Activated B cell treated with CpG ODN at 0.5 μM for 24 hours (primary cell): ENCODE measurements at regions not wholly inside any gene's neighbourhood (a gene's known extent, or its start where the extent isn't known, plus 50 kb on each side); places are given as distances from the start of the nearest gene placed in this dataset.

Experiments used
- ATAC-seq: fragments of 200-7000 bp; cut with Tn5 transposase; one replicate; pipeline ENCODE4 v1.10.0; 2021; ENCODE audit warnings: low read depth, mild to moderate bottlenecking, moderate library complexity
- CTCF ChIA-PET: fragments of 350-600 bp; sonication (Branson Sonifier 250); formaldehyde crosslinking; loops from one replicate; lab custom pipeline; 2021; ENCODE audit warnings: antibody characterized with exemption; lab: Charles Lee
- POLR2A ChIA-PET: fragments of 350-600 bp; sonication (Branson Sonifier 250); formaldehyde crosslinking; loops from one replicate; lab custom pipeline; 2021; ENCODE audit warnings: antibody characterized with exemption; lab: Charles Lee
- DNase-seq: peaks from one replicate; pipeline ENCODE4 v3.0.0; 2022
- H3K27ac Mint-ChIP-seq: one replicate; pipeline ENCODE4 v1.8.0; 2020; ENCODE audit warnings: mixed read lengths
- H3K27me3 Mint-ChIP-seq: one replicate; pipeline ENCODE4 v1.8.0; 2021; ENCODE audit warnings: mixed read lengths
- H3K36me3 Mint-ChIP-seq: one replicate; pipeline ENCODE4 v1.8.0; 2021; ENCODE audit warnings: low read depth, mixed read lengths
- H3K4me1 Mint-ChIP-seq: one replicate; pipeline ENCODE4 v1.8.0; 2021; ENCODE audit warnings: mixed read lengths
- H3K4me3 Mint-ChIP-seq: one replicate; pipeline ENCODE4 v1.8.0; 2020; ENCODE audit warnings: mild to moderate bottlenecking, mixed read lengths
- H3K9me3 Mint-ChIP-seq: one replicate; pipeline ENCODE4 v1.8.0; 2020; ENCODE audit warnings: mixed read lengths
- intact Hi-C: fragments of 100-400 bp; cut with micrococcal nuclease; formaldehyde crosslinking; loops from one replicate; pipeline ENCODE4 v1.15.1; 2024
- TF ChIP-seq, protein P1 (sequence below): fragments of 200-600 bp; IDR thresholded peaks from one replicate; pipeline ENCODE4 v1.8.0; 2022; ENCODE audit warnings: antibody characterized with exemption, mild to moderate bottlenecking

DNA sequence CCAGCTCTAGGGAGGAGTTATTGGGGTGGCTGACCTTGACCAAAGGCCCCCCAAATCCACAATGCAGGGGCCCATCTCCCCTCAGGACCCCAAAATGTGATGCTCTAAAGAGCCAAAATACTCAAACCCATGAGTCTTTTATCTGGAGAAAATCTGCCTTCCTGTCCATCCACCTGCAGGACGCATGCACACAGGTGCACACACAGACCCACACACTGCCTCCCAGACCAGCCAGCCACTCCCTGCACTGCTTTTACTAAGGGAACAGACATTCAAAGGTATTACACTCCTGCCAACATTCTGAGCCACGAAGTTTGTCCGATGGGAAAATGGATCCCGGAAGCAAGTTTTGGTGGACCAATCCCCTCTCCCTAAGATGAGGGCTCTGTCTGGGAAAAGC is 76.1 kb upstream of the CDH5 start:
- Mint-ChIP-seq H3K27ac (no peak overlapping the region), H3K9me3 (no peaks in the 10 kb centered on the region), H3K4me3 (no peak overlapping the region), H3K36me3 (no peaks in the 10 kb centered on the region), H3K4me1 (no peaks in the 10 kb centered on the region), H3K27me3 (peaks cover 10% of the 10 kb centered on the region)
- ATAC-seq (no peak), DNase-seq (no peak)
- intact Hi-C loops, result no loop called here
- TF ChIP-seq, protein P1, sequence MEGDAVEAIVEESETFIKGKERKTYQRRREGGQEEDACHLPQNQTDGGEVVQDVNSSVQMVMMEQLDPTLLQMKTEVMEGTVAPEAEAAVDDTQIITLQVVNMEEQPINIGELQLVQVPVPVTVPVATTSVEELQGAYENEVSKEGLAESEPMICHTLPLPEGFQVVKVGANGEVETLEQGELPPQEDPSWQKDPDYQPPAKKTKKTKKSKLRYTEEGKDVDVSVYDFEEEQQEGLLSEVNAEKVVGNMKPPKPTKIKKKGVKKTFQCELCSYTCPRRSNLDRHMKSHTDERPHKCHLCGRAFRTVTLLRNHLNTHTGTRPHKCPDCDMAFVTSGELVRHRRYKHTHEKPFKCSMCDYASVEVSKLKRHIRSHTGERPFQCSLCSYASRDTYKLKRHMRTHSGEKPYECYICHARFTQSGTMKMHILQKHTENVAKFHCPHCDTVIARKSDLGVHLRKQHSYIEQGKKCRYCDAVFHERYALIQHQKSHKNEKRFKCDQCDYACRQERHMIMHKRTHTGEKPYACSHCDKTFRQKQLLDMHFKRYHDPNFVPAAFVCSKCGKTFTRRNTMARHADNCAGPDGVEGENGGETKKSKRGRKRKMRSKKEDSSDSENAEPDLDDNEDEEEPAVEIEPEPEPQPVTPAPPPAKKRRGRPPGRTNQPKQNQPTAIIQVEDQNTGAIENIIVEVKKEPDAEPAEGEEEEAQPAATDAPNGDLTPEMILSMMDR, result no peak
- POLR2A ChIA-PET, result no interaction called here
- CTCF ChIA-PET, result no interaction called here

DNA sequence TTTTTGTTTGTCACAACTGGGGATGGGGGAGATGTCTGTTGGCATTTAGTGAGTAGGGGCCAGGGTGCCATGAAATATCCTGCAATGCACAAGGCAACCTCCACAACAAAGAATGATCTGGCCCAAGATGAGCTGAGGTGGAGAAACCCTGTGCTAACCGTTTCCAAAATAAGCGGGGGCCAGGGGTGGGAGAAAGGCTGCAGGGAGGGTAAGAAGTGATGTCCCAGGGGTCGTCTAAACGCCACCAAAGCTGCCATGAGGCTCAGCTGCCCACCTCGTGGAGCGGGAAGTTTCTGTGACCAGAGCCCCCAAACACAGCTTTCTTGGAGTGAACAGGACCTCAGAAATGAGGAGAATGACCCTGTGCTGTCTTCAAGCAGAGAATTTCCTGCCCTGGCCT is 76.5 kb upstream of the CDH5 start:
- Mint-ChIP-seq H3K9me3 (no peaks in the 10 kb centered on the region), H3K27ac (no peak overlapping the region), H3K27me3 (peaks cover 10% of the 10 kb centered on the region), H3K36me3 (no peaks in the 10 kb centered on the region), H3K4me1 (no peaks in the 10 kb centered on the region), H3K4me3 (no peak overlapping the region)
- ATAC-seq (no peak), DNase-seq (no peak)
- POLR2A ChIA-PET, result no interaction called here
- TF ChIP-seq, protein P1, result no peak
- intact Hi-C loops, result no loop called here
- CTCF ChIA-PET, result no interaction called here

DNA sequence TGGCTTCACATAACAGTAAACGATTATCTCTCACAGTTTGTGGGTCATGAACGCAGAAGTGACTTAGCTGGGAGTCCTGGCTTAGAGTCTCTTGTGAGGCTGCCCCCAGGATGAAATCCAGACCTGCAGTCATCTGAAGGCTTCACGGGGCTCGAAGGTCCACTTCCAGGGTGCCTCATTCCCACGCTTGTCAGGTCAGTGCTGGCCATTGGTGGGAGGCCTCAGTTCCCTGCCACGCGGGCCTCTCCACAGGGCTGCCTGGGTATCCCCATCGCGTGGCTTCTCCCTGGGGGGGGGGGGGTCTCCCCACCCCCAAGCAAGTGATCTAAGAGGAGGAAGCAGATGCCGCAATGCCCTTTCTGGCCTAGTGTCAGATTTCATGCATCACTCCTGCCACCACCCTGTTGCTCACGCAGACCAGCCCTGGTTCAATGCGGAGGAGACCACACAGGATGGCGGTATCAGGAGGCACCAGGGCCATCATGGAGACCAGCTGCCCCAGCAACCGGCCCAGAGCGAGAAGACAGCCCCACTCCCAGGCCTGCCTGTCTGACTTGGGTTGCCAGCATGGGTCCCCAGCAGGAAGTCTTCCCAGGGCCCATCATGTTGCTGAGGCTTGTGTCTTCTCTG is 77.3 kb upstream of the CDH5 start:
- TF ChIP-seq, protein P1, result no peak
- no peaks in the 10 kb centered on the region for H3K36me3 Mint-ChIP-seq
- peaks cover 10% of the 10 kb centered on the region for H3K27me3 Mint-ChIP-seq
- POLR2A ChIA-PET, result no interaction called here
- CTCF ChIA-PET, result no interaction called here
- no peak overlapping the region for H3K4me3 Mint-ChIP-seq
- no peaks in the 10 kb centered on the region for H3K4me1 Mint-ChIP-seq
- intact Hi-C loops, result no loop called here
- ATAC-seq (no peak), DNase-seq (no peak)
- no peak overlapping the region for H3K27ac Mint-ChIP-seq
- no peaks in the 10 kb centered on the region for H3K9me3 Mint-ChIP-seq

DNA sequence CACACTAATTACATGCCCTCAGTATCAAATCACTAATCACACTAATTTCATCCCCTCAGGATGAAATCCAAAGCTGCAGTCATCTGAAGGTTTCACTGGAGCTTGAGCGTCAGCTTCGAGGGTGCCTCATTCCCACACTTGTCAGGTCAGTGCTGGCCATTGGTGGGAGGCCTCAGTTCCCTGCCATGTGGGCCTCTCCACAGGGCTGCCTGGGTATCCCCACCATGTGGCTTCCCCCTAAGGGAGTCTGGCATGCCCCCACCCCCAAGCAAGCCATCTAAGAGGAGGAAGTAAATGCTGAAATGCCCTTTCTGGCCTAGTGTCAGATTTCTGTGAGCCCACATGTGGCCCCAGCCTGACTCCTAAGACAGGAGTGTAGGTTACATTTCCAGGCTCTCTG is 78.6 kb upstream of the CDH5 start:
- ChIA-PET POLR2A (no interaction called here), CTCF (no interaction called here)
- H3K4me1 Mint-ChIP-seq, result no peaks in the 10 kb centered on the region
- DNase-seq, result no peak
- no peak overlapping the region for H3K4me3 Mint-ChIP-seq
- H3K27me3 Mint-ChIP-seq, result peaks cover 1% of the 10 kb centered on the region
- no peak for ATAC-seq
- intact Hi-C loops, result no loop called here
- TF ChIP-seq, protein P1, result no peak
- no peaks in the 10 kb centered on the region for H3K36me3 Mint-ChIP-seq
- H3K27ac Mint-ChIP-seq, result no peak overlapping the region
- no peaks in the 10 kb centered on the region for H3K9me3 Mint-ChIP-seq

DNA sequence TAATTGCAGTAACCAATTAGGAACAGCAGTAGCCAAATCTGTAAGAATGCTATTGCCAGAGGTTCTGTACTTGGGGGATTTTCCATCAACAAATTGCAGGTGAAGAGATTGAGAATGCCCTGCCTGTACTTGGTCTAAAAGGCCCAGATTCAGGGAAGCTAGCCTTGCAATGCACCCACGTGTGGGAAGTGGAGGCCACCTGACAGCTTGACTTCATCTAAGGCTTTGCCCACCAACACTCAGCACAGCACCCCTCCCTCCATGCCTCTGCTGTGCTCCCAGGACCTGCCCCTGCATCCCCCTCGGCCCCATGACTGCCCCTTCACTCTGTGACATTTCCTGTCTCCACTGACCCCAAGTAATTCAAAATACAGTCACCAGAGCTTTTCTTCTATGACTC is 79.1 kb upstream of the CDH5 start:
- Mint-ChIP-seq H3K27me3 (no peaks in the 10 kb centered on the region), H3K4me1 (no peaks in the 10 kb centered on the region), H3K9me3 (no peaks in the 10 kb centered on the region), H3K36me3 (no peaks in the 10 kb centered on the region), H3K4me3 (no peak overlapping the region), H3K27ac (no peak overlapping the region)
- intact Hi-C loops, result no loop called here
- DNase-seq (no peak), ATAC-seq (no peak)
- ChIA-PET CTCF (no interaction called here), POLR2A (no interaction called here)
- TF ChIP-seq, protein P1, result no peak
